IMR-90 (cell line): ENCODE measurements at regions not wholly inside any gene's neighbourhood (a gene's known extent, or its start where the extent isn't known, plus 50 kb on each side); places are given as distances from the start of the nearest gene placed in this dataset.

Experiments used
- ATAC-seq: fragments of 200-7000 bp; cut with Tn5 transposase; 2 replicates; pipeline ENCODE4 v1.9.1; 2020; ENCODE audit warnings: low read depth, mild to moderate bottlenecking, moderate library complexity
- BruUV-seq: library from RNA; stranded (reverse); fragments of 400-500 nt; replicated peaks from 2 replicates; lab custom pipeline; 2021; lab: Mats Ljungman, UMichigan
- CTCF ChIA-PET: fragments of 300-600 bp; formaldehyde crosslinking; extraction: SDS; loops from one replicate; lab custom pipeline; 2021; ENCODE audit warnings: antibody characterized with exemption; lab: Yijun Ruan, JAX
- POLR2A ChIA-PET: fragments of 300-600 bp; sonication (Branson Sonifier 250); formaldehyde crosslinking; loops from one replicate; lab custom pipeline; 2022; ENCODE audit warnings: antibody characterized with exemption; ENCODE audit not compliant: unreplicated experiment; lab: Charles Lee
- DNase-seq: peaks from one replicate; pipeline ENCODE4 v3.0.0; 2013
- H2AFZ ChIP-seq: replicated peaks from 2 replicates; pipeline ENCODE3; 2013; ENCODE audit warnings: low read length, mild to moderate bottlenecking; ENCODE audit not compliant: poor library complexity
- H2AK5ac ChIP-seq: 2 replicates; pipeline ENCODE4 v1.6.1; 2013; ENCODE audit warnings: low read depth, low read length, inconsistent platforms
- H2AK9ac ChIP-seq: replicated peaks from 2 replicates; pipeline ENCODE3; 2013; ENCODE audit warnings: mild to moderate bottlenecking, low read depth, low read length, moderate library complexity; ENCODE audit not compliant: poor library complexity
- H2BK120ac ChIP-seq: 2 replicates; pipeline ENCODE4 v1.6.1; 2013; ENCODE audit warnings: low read depth, low read length, inconsistent platforms
- H2BK15ac ChIP-seq: 3 replicates; pipeline ENCODE4 v1.6.1; 2013; ENCODE audit warnings: low read depth, low read length, inconsistent platforms
- H2BK20ac ChIP-seq: 2 replicates; pipeline ENCODE4 v1.6.1; 2013; ENCODE audit warnings: low read depth, mild to moderate bottlenecking, inconsistent platforms, low read length, moderate library complexity
- H2BK5ac ChIP-seq: 2 replicates; pipeline ENCODE4 v1.6.1; 2013; ENCODE audit warnings: mild to moderate bottlenecking, low read depth, low read length, inconsistent platforms; ENCODE audit not compliant: poor library complexity, severe bottlenecking
- H3K14ac ChIP-seq: replicated peaks from 2 replicates; pipeline ENCODE4 v1.6.1; 2013; ENCODE audit warnings: low read depth, low read length, inconsistent platforms
- H3K18ac ChIP-seq: 2 replicates; pipeline ENCODE4 v1.6.1; 2013; ENCODE audit warnings: low read depth, low read length, control low read depth
- H3K23ac ChIP-seq: 2 replicates; pipeline ENCODE4 v1.6.1; 2013; ENCODE audit warnings: low read depth, low read length, inconsistent platforms
- H3K27ac ChIP-seq: 2 replicates; pipeline ENCODE4 v1.5.1; 2013; ENCODE audit warnings: mild to moderate bottlenecking, control low read depth, low read length; ENCODE audit not compliant: insufficient read depth
- H3K27me3 ChIP-seq: 2 replicates; pipeline ENCODE4 v1.6.1; 2013; ENCODE audit warnings: low read length; ENCODE audit not compliant: control insufficient read depth, insufficient read depth
- H3K36me3 ChIP-seq: 2 replicates; pipeline ENCODE4 v1.6.1; 2013; ENCODE audit warnings: low read length, mixed read lengths; ENCODE audit not compliant: control insufficient read depth, insufficient read depth
- H3K4ac ChIP-seq: 2 replicates; pipeline ENCODE4 v1.6.1; 2013; ENCODE audit warnings: low read depth, low read length, inconsistent platforms
- H3K4me1 ChIP-seq: 2 replicates; pipeline ENCODE4 v1.6.1; 2013; ENCODE audit warnings: low read length, mixed read lengths; ENCODE audit not compliant: control insufficient read depth, insufficient read depth
- H3K4me2 ChIP-seq: 2 replicates; pipeline ENCODE4 v1.6.1; 2013; ENCODE audit warnings: low read depth, mild to moderate bottlenecking, control low read depth, low read length, moderate library complexity
- H3K4me3 ChIP-seq: 2 replicates; pipeline ENCODE4 v1.5.1; 2013; ENCODE audit warnings: low read depth, mild to moderate bottlenecking, control low read depth, low read length, moderate library complexity; ENCODE audit not compliant: insufficient read depth
- H3K56ac ChIP-seq: 2 replicates; pipeline ENCODE4 v1.6.1; 2013; ENCODE audit warnings: low read length, inconsistent platforms; ENCODE audit not compliant: insufficient read depth; ENCODE audit errors: extremely low read depth
- H3K79me1 ChIP-seq, 2 experiments: 2 replicates each; pipeline ENCODE4 v1.6.1; 2013; ENCODE audit warnings: low read length in 2 of 2, inconsistent platforms in 1 of 2, low read depth in 1 of 2
- H3K9ac ChIP-seq: 2 replicates; pipeline ENCODE4 v1.6.1; 2013; ENCODE audit warnings: low read depth, low read length, control low read depth
- H3K9me1 ChIP-seq: 2 replicates; pipeline ENCODE4 v1.6.1; 2013; ENCODE audit warnings: low read length, inconsistent platforms; ENCODE audit not compliant: insufficient read depth
- H3K9me3 ChIP-seq: 2 replicates; pipeline ENCODE4 v1.6.1; 2013; ENCODE audit warnings: low read length; ENCODE audit not compliant: control insufficient read depth, insufficient read depth
- H4K20me1 ChIP-seq: 2 replicates; pipeline ENCODE4 v1.6.1; 2013; ENCODE audit warnings: low read length, inconsistent platforms; ENCODE audit not compliant: insufficient read depth
- H4K5ac ChIP-seq: 2 replicates; pipeline ENCODE4 v1.6.1; 2013; ENCODE audit warnings: mild to moderate bottlenecking, low read depth, low read length, control low read depth
- H4K8ac ChIP-seq, 2 experiments: 2 replicates each; pipeline ENCODE4 v1.6.1; 2013; ENCODE audit warnings: low read depth in 2 of 2, low read length in 2 of 2, control low read depth in 1 of 2, inconsistent platforms in 1 of 2
- H4K91ac ChIP-seq: 2 replicates; pipeline ENCODE4 v1.6.1; 2013; ENCODE audit warnings: low read depth, low read length, inconsistent platforms; ENCODE audit not compliant: insufficient read depth
- BHLHE40 ChIP-seq: fragments of 150-350 bp; IDR thresholded peaks from 2 replicates; pipeline ENCODE4 v1.6.1; 2016; ENCODE audit warnings: mild to moderate bottlenecking, low read depth, low read length
- CEBPB ChIP-seq: IDR thresholded peaks from 2 replicates; pipeline ENCODE4 v1.6.1; 2012; ENCODE audit warnings: low read depth, low read length, improper control_type of control experiment
- MAZ ChIP-seq: IDR thresholded peaks from 2 replicates; pipeline ENCODE4 v1.6.1; 2012; ENCODE audit warnings: low read depth, mild to moderate bottlenecking, low read length, improper control_type of control experiment, moderate library complexity, borderline replicate concordance
- NFE2L2 ChIP-seq: fragments of 150-350 bp; IDR thresholded peaks from 2 replicates; pipeline ENCODE4 v1.6.1; 2016; ENCODE audit warnings: low read depth, mild to moderate bottlenecking, low read length
- POLR2A ChIP-seq: IDR thresholded peaks from 2 replicates; pipeline ENCODE4 v1.6.1; 2012; ENCODE audit warnings: mild to moderate bottlenecking, low read depth, low read length
- RAD21 ChIP-seq: IDR thresholded peaks from 2 replicates; pipeline ENCODE4 v1.6.1; 2012; ENCODE audit warnings: low read length, improper control_type of control experiment
- RCOR1 ChIP-seq: IDR thresholded peaks from 2 replicates; pipeline ENCODE4 v1.6.1; 2012; ENCODE audit warnings: mild to moderate bottlenecking, low read length, improper control_type of control experiment; ENCODE audit not compliant: insufficient replicate concordance
- RFX5 ChIP-seq: IDR thresholded peaks from 2 replicates; pipeline ENCODE4 v1.8.0; 2012; ENCODE audit warnings: low read depth, mild to moderate bottlenecking, low read length, moderate library complexity
- WGBS, 2 experiments: methylation state at CpG; one replicate each; pipeline versions ENCODE4 v1.1.5 to v1.1.7; 2013; ENCODE audit warnings: missing lambda C conversion rate in 2 of 2; ENCODE audit not compliant: insufficient read length in 1 of 2; ENCODE audit errors: extremely low coverage in 2 of 2; 5-methylcytosine and 5-hydroxymethylcytosine counted together
- dilution Hi-C: fragments of 300-500 bp; cut with HindIII; formaldehyde crosslinking; loops from one replicate; pipeline ENCODE4 v1.14.3; 2018; ENCODE audit warnings: low sequenced_read_pairs; ENCODE audit not compliant: unreplicated experiment
- in situ Hi-C: fragments of 300-500 bp; cut with MboI; formaldehyde crosslinking; loops from 3 replicates; pipeline ENCODE4 v1.14.3; 2019; ENCODE audit warnings: low sequenced_read_pairs, inconsistent platforms, mixed read lengths
- intact Hi-C: fragments of 100-400 bp; cut with micrococcal nuclease; formaldehyde crosslinking; loops from 2 replicates; pipeline ENCODE4 v1.10.0; 2022
- TF ChIP-seq, protein P1 (sequence below): fragments of 150-350 bp; IDR thresholded peaks from 2 replicates; pipeline ENCODE4 v1.6.1; 2017; ENCODE audit warnings: mild to moderate bottlenecking, antibody characterized with exemption, low read length, low read depth
- TF ChIP-seq, protein P2 (sequence below): fragments of 150-350 bp; IDR thresholded peaks from 2 replicates; pipeline ENCODE4 v1.6.1; 2016; ENCODE audit warnings: low read depth, mild to moderate bottlenecking, low read length, moderate library complexity, borderline replicate concordance

DNA sequence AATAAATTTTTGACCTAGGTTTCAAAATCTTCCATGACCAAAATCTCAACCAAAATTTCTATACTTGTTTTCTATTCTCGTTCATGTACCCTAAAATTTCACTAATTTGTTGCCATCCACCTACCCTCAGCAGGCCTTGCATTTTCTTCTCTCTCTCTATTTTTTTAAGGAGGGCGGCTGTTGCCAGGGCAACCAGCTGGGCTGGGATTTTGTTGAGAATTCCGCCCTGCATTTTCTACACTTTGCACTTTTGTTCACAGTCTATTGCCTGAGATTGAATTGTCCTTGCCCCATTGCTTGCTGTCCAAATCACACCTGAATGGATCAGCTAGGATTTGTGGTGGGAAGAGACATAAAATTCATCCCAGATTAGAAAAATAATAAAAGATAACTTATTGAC, 657.5 kb upstream of the NRP1 start:
- no peak overlapping the region for H3K27ac ChIP-seq
- ChIA-PET CTCF (no interaction called here), POLR2A (no interaction called here)
- DNase-seq (no peak), ATAC-seq (no peak)
- dilution Hi-C loops: no loop called here
- WGBS, 2 experiments: no CpG with 5 or more reads among the region's 3 CpGs
- no peak for TF ChIP-seq BHLHE40
- TF ChIP-seq, protein P1, sequence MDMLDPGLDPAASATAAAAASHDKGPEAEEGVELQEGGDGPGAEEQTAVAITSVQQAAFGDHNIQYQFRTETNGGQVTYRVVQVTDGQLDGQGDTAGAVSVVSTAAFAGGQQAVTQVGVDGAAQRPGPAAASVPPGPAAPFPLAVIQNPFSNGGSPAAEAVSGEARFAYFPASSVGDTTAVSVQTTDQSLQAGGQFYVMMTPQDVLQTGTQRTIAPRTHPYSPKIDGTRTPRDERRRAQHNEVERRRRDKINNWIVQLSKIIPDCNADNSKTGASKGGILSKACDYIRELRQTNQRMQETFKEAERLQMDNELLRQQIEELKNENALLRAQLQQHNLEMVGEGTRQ: no peak
- TF ChIP-seq CEBPB: no peak
- TF ChIP-seq MAZ: no peak
- TF ChIP-seq RAD21: no peak
- TF ChIP-seq RCOR1: no peak
- TF ChIP-seq, protein P2, sequence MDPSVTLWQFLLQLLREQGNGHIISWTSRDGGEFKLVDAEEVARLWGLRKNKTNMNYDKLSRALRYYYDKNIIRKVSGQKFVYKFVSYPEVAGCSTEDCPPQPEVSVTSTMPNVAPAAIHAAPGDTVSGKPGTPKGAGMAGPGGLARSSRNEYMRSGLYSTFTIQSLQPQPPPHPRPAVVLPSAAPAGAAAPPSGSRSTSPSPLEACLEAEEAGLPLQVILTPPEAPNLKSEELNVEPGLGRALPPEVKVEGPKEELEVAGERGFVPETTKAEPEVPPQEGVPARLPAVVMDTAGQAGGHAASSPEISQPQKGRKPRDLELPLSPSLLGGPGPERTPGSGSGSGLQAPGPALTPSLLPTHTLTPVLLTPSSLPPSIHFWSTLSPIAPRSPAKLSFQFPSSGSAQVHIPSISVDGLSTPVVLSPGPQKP: no peak
- no peak for TF ChIP-seq NFE2L2
- no peak for TF ChIP-seq RFX5
- TF ChIP-seq POLR2A: no peak
- no peak overlapping the region for H2AK9ac ChIP-seq
- H4K5ac ChIP-seq: no peak overlapping the region
- H3K36me3 ChIP-seq: no peaks in the 10 kb centered on the region
- in situ Hi-C loops: no loop called here
- H3K14ac ChIP-seq: no peak overlapping the region
- H3K4ac ChIP-seq: no peak overlapping the region
- no peak overlapping the region for H3K4me2 ChIP-seq
- H2BK5ac ChIP-seq: no peak overlapping the region
- no peaks in the 10 kb centered on the region for H3K79me1 ChIP-seq
- H3K27me3 ChIP-seq: no peaks in the 10 kb centered on the region; the same call in 1 of the 2 replicates
- H2BK20ac ChIP-seq: no peak overlapping the region
- no peak overlapping the region for H4K8ac ChIP-seq
- no TSS peak for BruUV-seq
- no peak overlapping the region for H3K56ac ChIP-seq
- H2BK15ac ChIP-seq: no peak overlapping the region
- no peak overlapping the region for H4K91ac ChIP-seq
- H3K23ac ChIP-seq: no peak overlapping the region
- no peaks in the 10 kb centered on the region for H3K9me1 ChIP-seq
- H3K9me3 ChIP-seq: no peaks in the 10 kb centered on the region
- intact Hi-C loops: loop anchor here (10.0 kb wide), 1 partner anchor 657 kb away; the partner anchor contains the start of gene NRP1
- H3K4me3 ChIP-seq: no peak overlapping the region
- H2BK120ac ChIP-seq: no peak overlapping the region
- H3K18ac ChIP-seq: no peak overlapping the region
- no peaks in the 10 kb centered on the region for H4K20me1 ChIP-seq
- H3K9ac ChIP-seq: no peak overlapping the region
- no peak overlapping the region for H2AK5ac ChIP-seq
- peaks cover 1% of the 10 kb centered on the region; the same call in 1 of the 2 replicates for H3K4me1 ChIP-seq
- H2AFZ ChIP-seq: no peak overlapping the region
